ENCODE measurements at regions not wholly inside any gene's neighbourhood (a gene's known extent, or its start where the extent isn't known, plus 50 kb on each side); places are given as distances from the start of the nearest gene placed in this dataset.

DNA sequence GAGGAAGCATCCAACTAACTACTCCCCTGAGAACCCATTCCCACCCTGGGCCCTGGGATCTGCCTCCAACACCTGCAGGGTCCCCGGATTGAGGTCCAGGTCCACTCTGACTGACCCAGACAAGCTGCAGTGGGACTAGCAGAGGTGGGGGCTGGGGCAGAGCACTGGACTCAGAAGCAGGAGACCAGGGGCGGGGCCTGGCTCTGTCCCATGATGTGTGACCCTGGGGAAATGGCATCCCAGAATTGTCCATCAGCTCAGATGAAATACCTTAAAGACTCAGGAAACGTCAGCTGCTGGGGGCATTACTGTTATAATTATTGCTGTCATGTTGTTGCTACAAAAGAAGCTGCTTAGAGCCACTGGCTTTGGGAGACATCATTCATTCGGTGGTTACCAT lies 202.4 kb downstream of the C9orf50 start:
- no peak for TF ChIP-seq EZH2 (IDR thresholded peaks at IDR 0.05; ENCODE audit: borderline replicate concordance, low read depth, low read length, poor library complexity, severe bottlenecking)
- TF ChIP-seq, protein P1, sequence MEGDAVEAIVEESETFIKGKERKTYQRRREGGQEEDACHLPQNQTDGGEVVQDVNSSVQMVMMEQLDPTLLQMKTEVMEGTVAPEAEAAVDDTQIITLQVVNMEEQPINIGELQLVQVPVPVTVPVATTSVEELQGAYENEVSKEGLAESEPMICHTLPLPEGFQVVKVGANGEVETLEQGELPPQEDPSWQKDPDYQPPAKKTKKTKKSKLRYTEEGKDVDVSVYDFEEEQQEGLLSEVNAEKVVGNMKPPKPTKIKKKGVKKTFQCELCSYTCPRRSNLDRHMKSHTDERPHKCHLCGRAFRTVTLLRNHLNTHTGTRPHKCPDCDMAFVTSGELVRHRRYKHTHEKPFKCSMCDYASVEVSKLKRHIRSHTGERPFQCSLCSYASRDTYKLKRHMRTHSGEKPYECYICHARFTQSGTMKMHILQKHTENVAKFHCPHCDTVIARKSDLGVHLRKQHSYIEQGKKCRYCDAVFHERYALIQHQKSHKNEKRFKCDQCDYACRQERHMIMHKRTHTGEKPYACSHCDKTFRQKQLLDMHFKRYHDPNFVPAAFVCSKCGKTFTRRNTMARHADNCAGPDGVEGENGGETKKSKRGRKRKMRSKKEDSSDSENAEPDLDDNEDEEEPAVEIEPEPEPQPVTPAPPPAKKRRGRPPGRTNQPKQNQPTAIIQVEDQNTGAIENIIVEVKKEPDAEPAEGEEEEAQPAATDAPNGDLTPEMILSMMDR (conservative IDR thresholded peaks at IDR 0.05; ENCODE audit: low read depth, low read length), result no peak
